ENCODE measurements at regions not wholly inside any gene's neighbourhood (a gene's known extent, or its start where the extent isn't known, plus 50 kb on each side); places are given as distances from the start of the nearest gene placed in this dataset.

DNA sequence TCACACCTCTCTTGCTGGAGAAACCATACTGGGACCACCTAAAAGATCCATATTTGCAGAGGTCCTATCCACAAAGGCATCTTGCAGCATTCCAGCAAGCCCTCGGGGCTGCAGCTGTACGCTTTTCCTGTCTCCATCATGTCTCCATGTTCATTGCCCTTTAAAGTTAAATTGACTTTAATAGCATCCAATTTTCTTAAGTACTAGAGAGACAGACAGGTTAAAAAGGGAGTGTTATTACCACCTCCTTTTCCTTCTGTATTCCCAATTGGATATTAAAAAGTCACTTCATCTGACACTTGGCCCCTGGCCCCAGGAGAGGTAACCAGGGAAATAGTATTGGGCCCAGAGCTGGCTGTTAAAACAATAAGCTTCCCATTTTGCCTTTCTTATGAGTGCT, 178.6 kb downstream of the UNC5CL start:
- H3K27ac ChIP-seq (ENCODE audit: low read depth, low read length), result no peak overlapping the region
- H3K4me3 ChIP-seq (ENCODE audit: low read length), result no peak overlapping the region
- no peak overlapping the region for H3K9ac ChIP-seq (ENCODE audit: low read depth, low read length)
- WGBS, result 83% methylated on average over 2 of the region's 2 CpGs
- H3K9me3 ChIP-seq (ENCODE audit: insufficient read depth, low read depth, low read length), result no peaks in the 10 kb centered on the region; the same call in 1 of the 2 replicates
- no peaks in the 10 kb centered on the region for H3K27me3 ChIP-seq (ENCODE audit: insufficient read depth, low read length)
- no peaks in the 10 kb centered on the region for H3K4me1 ChIP-seq (ENCODE audit: insufficient read depth, low read length)
- H3K36me3 ChIP-seq (ENCODE audit: insufficient read depth, low read length), result no peaks in the 10 kb centered on the region

DNA sequence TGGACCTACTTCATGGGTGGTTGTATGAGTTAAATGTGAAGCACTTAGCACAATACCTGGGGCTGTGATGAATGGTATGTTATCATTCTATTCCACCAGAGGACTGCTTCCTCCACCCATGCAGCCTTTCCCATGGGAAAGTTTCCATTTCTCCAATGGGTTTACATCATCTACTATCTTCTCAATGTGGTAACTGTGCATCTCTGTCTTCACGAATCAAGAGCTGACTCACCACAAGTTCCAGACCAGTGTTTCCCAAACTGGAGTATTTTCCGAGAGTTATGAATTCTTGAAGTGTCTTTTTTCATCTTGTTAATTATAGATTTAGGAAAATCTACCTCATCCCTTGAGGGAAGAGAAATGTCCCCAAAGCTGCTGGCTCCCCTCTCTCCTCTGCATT, 182.8 kb downstream of the UNC5CL start:
- no peak overlapping the region for H3K27ac ChIP-seq (ENCODE audit: low read depth, low read length)
- no peaks in the 10 kb centered on the region for H3K27me3 ChIP-seq (ENCODE audit: insufficient read depth, low read length)
- no peaks in the 10 kb centered on the region for H3K9me3 ChIP-seq (ENCODE audit: insufficient read depth, low read depth, low read length)
- no peaks in the 10 kb centered on the region for H3K4me1 ChIP-seq (ENCODE audit: insufficient read depth, low read length)
- H3K9ac ChIP-seq (ENCODE audit: low read depth, low read length), result no peak overlapping the region
- H3K4me3 ChIP-seq (ENCODE audit: low read length), result no peak overlapping the region
- no peaks in the 10 kb centered on the region for H3K36me3 ChIP-seq (ENCODE audit: insufficient read depth, low read length)
- 94% methylated on average over 2 of the region's 2 CpGs for WGBS

GRCh38 chr6:40855168-40855880, 183.7 kb downstream of the UNC5CL start:
- H3K9ac ChIP-seq (ENCODE audit: low read depth, low read length), result no peak overlapping the region
- no peaks in the 10 kb centered on the region for H3K36me3 ChIP-seq (ENCODE audit: insufficient read depth, low read length)
- H3K4me3 ChIP-seq (ENCODE audit: low read length), result no peak overlapping the region
- no peak overlapping the region for H3K27ac ChIP-seq (ENCODE audit: low read depth, low read length)
- H3K4me1 ChIP-seq (ENCODE audit: insufficient read depth, low read length), result no peaks in the 10 kb centered on the region
- no peaks in the 10 kb centered on the region for H3K27me3 ChIP-seq (ENCODE audit: insufficient read depth, low read length)
- WGBS, result 95% methylated on average over 10 of the region's 10 CpGs
- no peaks in the 10 kb centered on the region for H3K9me3 ChIP-seq (ENCODE audit: insufficient read depth, low read depth, low read length)

DNA sequence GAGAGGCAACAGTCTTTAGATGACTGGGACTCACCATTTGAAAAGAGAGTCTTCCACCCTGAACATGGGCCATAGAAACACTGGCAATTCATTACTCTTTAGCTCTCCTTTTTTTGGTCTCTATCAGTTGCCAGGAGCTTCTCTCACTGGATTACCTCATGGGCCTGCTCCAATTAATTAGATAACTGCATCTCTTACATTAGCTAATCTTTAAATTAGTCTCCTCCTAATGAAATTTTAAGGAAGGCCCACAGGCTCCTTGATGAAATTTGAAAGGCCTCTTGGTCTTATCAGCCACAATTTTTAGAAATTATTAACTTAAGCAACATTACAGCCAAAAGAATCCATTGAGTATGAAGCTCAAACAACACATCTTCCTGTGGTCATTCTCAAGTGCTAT, 184.4 kb downstream of the UNC5CL start:
- Histone ChIP-seq H3K36me3 (ENCODE audit: insufficient read depth, low read length) (no peaks in the 10 kb centered on the region), H3K4me1 (ENCODE audit: insufficient read depth, low read length) (no peaks in the 10 kb centered on the region), H3K9me3 (ENCODE audit: insufficient read depth, low read depth, low read length) (no peaks in the 10 kb centered on the region), H3K27ac (ENCODE audit: low read depth, low read length) (no peak overlapping the region), H3K9ac (ENCODE audit: low read depth, low read length) (no peak overlapping the region), H3K4me3 (ENCODE audit: low read length) (no peak overlapping the region), H3K27me3 (ENCODE audit: insufficient read depth, low read length) (no peaks in the 10 kb centered on the region)

- H3K9ac ChIP-seq (ENCODE audit: low read depth, low read length), result no peak overlapping the region
- 70% methylated on average over 6 of the region's 6 CpGs for WGBS
These were observed 186.1 kb downstream of the UNC5CL start for GRCh38 chr6:40852779-40853373.

DNA sequence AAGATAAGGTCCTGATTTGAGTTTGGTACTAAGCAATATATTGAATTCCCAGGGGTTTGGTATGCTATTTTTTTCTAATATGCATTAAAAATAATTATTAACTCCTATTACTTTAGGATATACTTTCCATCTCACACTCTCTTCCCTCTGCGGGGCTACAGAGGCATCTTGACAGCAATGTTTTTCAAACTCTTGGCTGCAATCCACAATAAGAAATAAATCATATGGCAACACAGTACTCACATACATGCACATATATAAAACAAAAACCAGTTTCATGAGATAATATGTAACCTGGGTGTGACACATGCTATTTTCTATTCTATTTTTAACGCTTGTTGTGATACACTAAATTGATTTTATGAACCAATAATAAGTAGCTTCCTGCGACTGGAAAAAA, 189.5 kb downstream of the UNC5CL start:
- Histone ChIP-seq H3K36me3 (ENCODE audit: insufficient read depth, low read length) (no peaks in the 10 kb centered on the region), H3K27ac (ENCODE audit: low read depth, low read length) (no peak overlapping the region), H3K27me3 (ENCODE audit: insufficient read depth, low read length) (no peaks in the 10 kb centered on the region), H3K9ac (ENCODE audit: low read depth, low read length) (no peak overlapping the region), H3K4me3 (ENCODE audit: low read length) (no peak overlapping the region), H3K4me1 (ENCODE audit: insufficient read depth, low read length) (no peaks in the 10 kb centered on the region), H3K9me3 (ENCODE audit: insufficient read depth, low read depth, low read length) (no peaks in the 10 kb centered on the region)
- WGBS, result 96% methylated on average over 2 of the region's 3 CpGs

More at GRCh38 chr6:40852779-40853373, 186.1 kb downstream of the UNC5CL start:
- H3K27me3 ChIP-seq (ENCODE audit: insufficient read depth, low read length), result no peaks in the 10 kb centered on the region
- H3K36me3 ChIP-seq (ENCODE audit: insufficient read depth, low read length), result no peaks in the 10 kb centered on the region
- H3K4me3 ChIP-seq (ENCODE audit: low read length), result no peak overlapping the region
- H3K27ac ChIP-seq (ENCODE audit: low read depth, low read length), result no peak overlapping the region
- no peaks in the 10 kb centered on the region for H3K4me1 ChIP-seq (ENCODE audit: insufficient read depth, low read length)
- no peaks in the 10 kb centered on the region for H3K9me3 ChIP-seq (ENCODE audit: insufficient read depth, low read depth, low read length)

- no peak overlapping the region for H3K27ac ChIP-seq (ENCODE audit: low read depth, low read length)
- H3K4me3 ChIP-seq (ENCODE audit: low read length), result no peak overlapping the region
- H3K4me1 ChIP-seq (ENCODE audit: insufficient read depth, low read length), result no peaks in the 10 kb centered on the region
- 89% methylated on average over 4 of the region's 4 CpGs for WGBS
- no peaks in the 10 kb centered on the region for H3K9me3 ChIP-seq (ENCODE audit: insufficient read depth, low read depth, low read length)
- no peaks in the 10 kb centered on the region for H3K27me3 ChIP-seq (ENCODE audit: insufficient read depth, low read length)
- H3K9ac ChIP-seq (ENCODE audit: low read depth, low read length), result no peak overlapping the region
- no peaks in the 10 kb centered on the region for H3K36me3 ChIP-seq (ENCODE audit: insufficient read depth, low read length)
These were observed 190.0 kb downstream of the UNC5CL start for GRCh38 chr6:40848868-40849514.

GRCh38 chr6:40848038-40848437, 191.0 kb downstream of the UNC5CL start:
- H3K9ac ChIP-seq (ENCODE audit: low read depth, low read length), result no peak overlapping the region
- H3K4me3 ChIP-seq (ENCODE audit: low read length), result no peak overlapping the region
- no peaks in the 10 kb centered on the region for H3K4me1 ChIP-seq (ENCODE audit: insufficient read depth, low read length)
- WGBS, result 93% methylated on average over 5 of the region's 5 CpGs
- no peak overlapping the region for H3K27ac ChIP-seq (ENCODE audit: low read depth, low read length)
- H3K27me3 ChIP-seq (ENCODE audit: insufficient read depth, low read length), result no peaks in the 10 kb centered on the region
- no peaks in the 10 kb centered on the region for H3K9me3 ChIP-seq (ENCODE audit: insufficient read depth, low read depth, low read length)
- no peaks in the 10 kb centered on the region for H3K36me3 ChIP-seq (ENCODE audit: insufficient read depth, low read length)

DNA sequence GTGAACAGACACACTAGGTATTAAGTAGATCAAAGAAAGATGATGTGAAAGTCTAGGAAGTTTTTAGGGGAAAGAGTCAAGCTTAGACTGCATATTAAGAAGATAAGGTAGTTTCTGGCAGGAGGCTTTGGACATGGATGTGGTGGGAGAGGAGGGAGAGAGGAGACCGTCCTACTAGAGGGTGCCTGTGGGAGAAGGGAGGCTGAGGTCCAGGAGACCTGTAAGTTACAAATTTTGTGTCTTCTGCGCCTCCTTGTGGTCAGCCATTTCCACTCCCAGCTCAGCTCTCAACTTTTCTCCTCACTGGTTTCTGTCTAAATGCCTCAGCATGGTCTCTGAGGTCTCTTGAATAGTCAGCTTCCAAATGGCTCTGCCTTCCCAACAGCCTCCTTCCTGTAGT, 193.5 kb downstream of the UNC5CL start:
- no peaks in the 10 kb centered on the region for H3K4me1 ChIP-seq (ENCODE audit: insufficient read depth, low read length)
- no peaks in the 10 kb centered on the region for H3K27me3 ChIP-seq (ENCODE audit: insufficient read depth, low read length)
- no peak overlapping the region for H3K4me3 ChIP-seq (ENCODE audit: low read length)
- WGBS, result 40% methylated on average over 2 of the region's 2 CpGs
- H3K36me3 ChIP-seq (ENCODE audit: insufficient read depth, low read length), result no peaks in the 10 kb centered on the region
- H3K9me3 ChIP-seq (ENCODE audit: insufficient read depth, low read depth, low read length), result no peaks in the 10 kb centered on the region
- no peak overlapping the region for H3K27ac ChIP-seq (ENCODE audit: low read depth, low read length)
- no peak overlapping the region for H3K9ac ChIP-seq (ENCODE audit: low read depth, low read length)

DNA sequence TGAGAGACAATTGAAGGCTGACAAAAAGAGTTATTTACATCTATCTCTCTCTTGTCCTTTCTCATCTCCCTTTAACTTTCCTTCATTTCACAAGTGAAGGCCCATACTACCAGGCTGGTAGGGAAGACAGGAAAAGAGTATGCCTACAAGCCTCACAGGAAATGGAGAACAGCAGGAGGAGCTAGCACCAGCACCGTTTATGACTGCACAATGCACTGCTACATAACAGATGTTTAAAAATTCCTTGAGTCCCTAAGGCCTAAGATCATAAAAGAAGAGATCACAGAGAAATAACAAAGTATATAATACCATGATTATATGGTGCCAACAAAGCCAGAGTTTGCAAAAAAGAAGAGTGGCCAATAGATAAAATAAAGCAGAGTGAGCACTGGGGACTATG, 194.8 kb downstream of the UNC5CL start:
- H3K9ac ChIP-seq (ENCODE audit: low read depth, low read length), result no peak overlapping the region
- no peaks in the 10 kb centered on the region for H3K36me3 ChIP-seq (ENCODE audit: insufficient read depth, low read length)
- no peak overlapping the region for H3K27ac ChIP-seq (ENCODE audit: low read depth, low read length)
- no peaks in the 10 kb centered on the region for H3K4me1 ChIP-seq (ENCODE audit: insufficient read depth, low read length)
- 63% methylated on average over 1 of the region's 1 CpG for WGBS
- no peaks in the 10 kb centered on the region for H3K27me3 ChIP-seq (ENCODE audit: insufficient read depth, low read length)
- H3K9me3 ChIP-seq (ENCODE audit: insufficient read depth, low read depth, low read length), result no peaks in the 10 kb centered on the region
- no peak overlapping the region for H3K4me3 ChIP-seq (ENCODE audit: low read length)

DNA sequence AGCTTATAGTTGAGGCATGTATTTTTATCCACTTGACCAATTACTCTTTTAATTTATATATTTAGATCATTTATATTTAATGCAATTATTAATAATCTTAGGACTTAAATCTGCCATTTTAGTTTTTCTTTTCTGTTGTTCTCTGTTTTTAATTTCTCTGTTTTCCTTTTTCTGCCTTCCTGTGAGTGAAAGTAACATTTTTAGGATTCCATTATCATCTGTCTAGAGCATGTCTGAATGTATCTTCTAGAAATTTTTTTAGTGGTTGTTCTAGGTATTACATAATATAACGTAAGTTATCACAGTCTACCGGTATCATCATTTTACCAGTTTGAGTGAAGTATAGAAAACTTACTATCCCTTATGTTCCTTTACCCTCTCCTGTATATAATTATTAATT, 197.3 kb downstream of the UNC5CL start:
- Histone ChIP-seq H3K4me3 (ENCODE audit: low read length) (no peak overlapping the region), H3K4me1 (ENCODE audit: insufficient read depth, low read length) (no peaks in the 10 kb centered on the region), H3K9me3 (ENCODE audit: insufficient read depth, low read depth, low read length) (no peaks in the 10 kb centered on the region), H3K36me3 (ENCODE audit: insufficient read depth, low read length) (no peaks in the 10 kb centered on the region), H3K27ac (ENCODE audit: low read depth, low read length) (no peak overlapping the region), H3K9ac (ENCODE audit: low read depth, low read length) (no peak overlapping the region), H3K27me3 (ENCODE audit: insufficient read depth, low read length) (no peaks in the 10 kb centered on the region)
- WGBS, result no CpG with 5 or more reads among the region's 2 CpGs
